Common myeloid progenitor, CD34-positive (primary cell): ENCODE measurements at regions not wholly inside any gene's neighbourhood (a gene's known extent, or its start where the extent isn't known, plus 50 kb on each side); places are given as distances from the start of the nearest gene placed in this dataset.
"Not testable (repeated sequence)": the region's sequence is repeated elsewhere in the genome, so short reads cannot be mapped to it uniquely, and the experiment has no call there.

Source experiments
- CTCF ChIA-PET: fragments of 350-600 bp; sonication (Branson Sonifier 250); formaldehyde crosslinking; loops from one replicate; lab custom pipeline; 2021; ENCODE audit warnings: antibody characterized with exemption; lab: Charles Lee
- POLR2A ChIA-PET: fragments of 350-600 bp; sonication (Branson Sonifier 250); formaldehyde crosslinking; loops from one replicate; lab custom pipeline; 2021; ENCODE audit warnings: antibody characterized with exemption; lab: Charles Lee
- DNase-seq, 3 donors: peaks; one replicate each; pipeline versions ENCODE4 v3.0.0 to v3.0.0-alpha.2; 2013
- H3K27ac ChIP-seq, 2 experiments: 1 replicate in 1 of 2; 2 replicates in 1 of 2; pipeline ENCODE4 v1.7.0; 2013; ENCODE audit warnings: inconsistent platforms in 2 of 2, low read length in 2 of 2, mild to moderate bottlenecking in 2 of 2, low read depth in 1 of 2, moderate library complexity in 1 of 2; ENCODE audit not compliant: severe bottlenecking in 2 of 2, insufficient read depth in 1 of 2, poor library complexity in 1 of 2
- H3K27me3 ChIP-seq, 5 experiments: replicated peaks in 2 of 5; 1 replicate in 3 of 5; 2 replicates in 2 of 5; pipeline versions ENCODE4 v1.6.1 to v1.7.0; 2013; ENCODE audit warnings: low read length in 4 of 5, mild to moderate bottlenecking in 2 of 5, moderate library complexity in 2 of 5, inconsistent platforms in 1 of 5; ENCODE audit not compliant: insufficient read depth in 5 of 5, control insufficient read depth in 4 of 5
- H3K36me3 ChIP-seq, 4 experiments: 1 replicate in 2 of 4; 2 replicates in 2 of 4; pipeline versions ENCODE4 v1.6.1 to v1.7.0; 2013; ENCODE audit warnings: low read length in 3 of 4, control low read depth in 1 of 4, mild to moderate bottlenecking in 1 of 4; ENCODE audit not compliant: control insufficient read depth in 4 of 4, insufficient read depth in 4 of 4
- H3K4me1 ChIP-seq, 4 experiments: 1 replicate in 3 of 4; 2 replicates in 1 of 4; pipeline versions ENCODE4 v1.6.1 to v1.7.1; 2013; ENCODE audit warnings: low read length in 3 of 4, mild to moderate bottlenecking in 3 of 4, control low read depth in 1 of 4, inconsistent platforms in 1 of 4, moderate library complexity in 1 of 4; ENCODE audit not compliant: control insufficient read depth in 4 of 4, insufficient read depth in 4 of 4; ENCODE audit errors: control extremely low read depth in 1 of 4
- H3K4me3 ChIP-seq, 7 experiments: 1 replicate in 4 of 7; 2 replicates in 3 of 7; pipeline versions ENCODE4 v1.5.1 to v1.7.0; 2013; ENCODE audit warnings: mild to moderate bottlenecking in 7 of 7, low read length in 6 of 7, moderate library complexity in 6 of 7, inconsistent platforms in 2 of 7, low read depth in 2 of 7, control low read depth in 1 of 7; ENCODE audit not compliant: insufficient read depth in 4 of 7, control insufficient read depth in 1 of 7; ENCODE audit errors: extremely low read depth in 1 of 7
- H3K9me3 ChIP-seq, 5 experiments: 1 replicate in 4 of 5; 2 replicates in 1 of 5; pipeline versions ENCODE4 v1.6.1 to v1.7.1; 2013; ENCODE audit warnings: low read length in 4 of 5, mild to moderate bottlenecking in 2 of 5, inconsistent platforms in 1 of 5, low read depth in 1 of 5, moderate library complexity in 1 of 5; ENCODE audit not compliant: control insufficient read depth in 4 of 5, insufficient read depth in 2 of 5; ENCODE audit errors: control extremely low read depth in 1 of 5
- WGBS: methylation state at CpG from one replicate; pipeline ENCODE4 v1.1.5; 2013; ENCODE audit not compliant: insufficient coverage; 5-methylcytosine and 5-hydroxymethylcytosine counted together

GRCh38 chr18:55953326-55953725 is 365.3 kb upstream of the TCF4 start:
- DNase-seq: no peak
- Histone ChIP-seq H3K27ac (no peak overlapping the region), H3K36me3 (no peaks in the 10 kb centered on the region), H3K4me1 (no peaks in the 10 kb centered on the region), H3K27me3 (no peaks in the 10 kb centered on the region), H3K9me3 (no peaks in the 10 kb centered on the region), H3K4me3 (no peak overlapping the region)
- WGBS: 97% methylated on average over 8 of the region's 9 CpGs
- ChIA-PET POLR2A (no interaction called here), CTCF (no interaction called here)

- 100% methylated on average over 4 of the region's 7 CpGs for WGBS
Measured at GRCh38 chr18:55951738-55952137, 363.7 kb upstream of the TCF4 start.

DNA sequence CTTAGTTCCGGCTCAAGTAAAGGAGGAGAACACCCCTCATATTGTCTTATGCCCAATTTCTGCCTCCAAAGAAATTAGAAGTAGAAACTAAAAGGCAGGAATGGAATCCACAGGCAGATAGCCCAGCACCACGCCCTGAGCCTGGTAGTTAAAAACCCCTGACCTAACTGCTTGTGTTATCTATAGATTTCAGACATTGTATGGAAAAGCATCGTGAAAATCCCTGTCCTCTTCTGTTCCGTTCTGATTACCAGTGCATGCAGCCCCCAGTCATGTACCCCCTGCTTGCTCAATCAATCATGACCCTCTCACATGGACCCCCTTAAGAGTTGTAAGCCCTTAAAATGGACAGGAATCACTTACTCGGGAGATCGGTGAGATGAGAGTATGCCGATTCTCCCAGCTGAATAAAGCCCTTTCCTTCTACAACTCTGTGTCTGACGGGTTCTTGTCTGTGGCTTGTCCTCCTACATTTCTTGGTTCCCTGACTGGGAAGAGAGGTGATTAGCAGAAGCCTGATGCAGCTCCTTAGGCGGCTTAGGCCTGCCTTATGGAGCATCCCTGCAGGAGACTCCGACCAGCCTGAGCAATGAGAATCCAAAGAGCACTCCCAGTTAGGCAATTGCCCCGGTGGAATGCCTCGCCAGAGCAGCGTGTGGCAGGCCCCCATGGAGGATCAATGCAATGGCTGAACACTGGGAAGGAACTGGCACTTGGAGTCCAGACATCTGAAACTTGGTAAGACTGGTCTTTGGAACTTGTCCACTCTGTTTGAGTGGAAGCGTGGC is 362.6 kb upstream of the TCF4 start:
- Histone ChIP-seq H3K9me3 (peaks cover 0 to 3% (median 0%) of the 10 kb centered on the region in 5 experiments), H3K4me3 (no peak overlapping the region), H3K27me3 (no peaks in the 10 kb centered on the region), H3K4me1 (no peaks in the 10 kb centered on the region), H3K36me3 (no peaks in the 10 kb centered on the region), H3K27ac (no peak overlapping the region)
- CTCF ChIA-PET: no interaction called here
- DNase-seq: no peak
- WGBS: 93% methylated on average over 14 of the region's 14 CpGs
- POLR2A ChIA-PET: no interaction called here

More at GRCh38 chr18:55951738-55952137, 363.7 kb upstream of the TCF4 start:
- H3K36me3 ChIP-seq, H3K27me3 ChIP-seq, H3K4me1 ChIP-seq, POLR2A ChIA-PET, H3K27ac ChIP-seq, CTCF ChIA-PET, DNase-seq, H3K9me3 ChIP-seq, H3K4me3 ChIP-seq: not testable (repeated sequence)

DNA sequence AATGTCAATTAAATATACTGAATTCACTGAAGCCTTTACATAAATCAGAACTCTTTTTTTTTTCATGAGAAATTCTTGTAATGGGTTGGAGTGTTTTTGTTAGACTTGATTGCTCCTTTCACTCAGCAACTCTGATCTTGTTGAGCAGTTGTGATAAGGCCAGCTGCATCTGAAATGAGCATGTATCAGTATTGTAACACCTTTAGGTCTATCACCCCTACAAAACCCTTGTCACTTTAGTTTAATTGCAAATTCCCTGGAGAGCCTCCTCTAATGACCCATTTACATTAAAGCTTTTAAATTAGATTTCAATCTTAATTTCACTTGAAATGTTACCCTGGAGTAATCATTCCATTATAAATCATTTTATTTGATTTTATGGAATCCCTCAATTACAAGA is 346.8 kb upstream of the TCF4 start:
- ChIA-PET CTCF (no interaction called here), POLR2A (no interaction called here)
- Histone ChIP-seq H3K27ac (no peak overlapping the region), H3K9me3 (peaks cover 0 to 6% (median 2%) of the 10 kb centered on the region in 5 experiments), H3K4me3 (no peak overlapping the region), H3K4me1 (no peaks in the 10 kb centered on the region), H3K27me3 (no peaks in the 10 kb centered on the region), H3K36me3 (no peaks in the 10 kb centered on the region)
- no peak for DNase-seq

GRCh38 chr18:55932675-55933074 is 344.7 kb upstream of the TCF4 start:
- DNase-seq: no peak
- ChIA-PET POLR2A (no interaction called here), CTCF (no interaction called here)
- Histone ChIP-seq H3K4me1 (no peaks in the 10 kb centered on the region), H3K36me3 (no peaks in the 10 kb centered on the region), H3K27me3 (no peaks in the 10 kb centered on the region), H3K27ac (no peak overlapping the region), H3K9me3 (peaks cover 0 to 4% (median 2%) of the 10 kb centered on the region in 5 experiments), H3K4me3 (no peak overlapping the region)
- 100% methylated on average over 1 of the region's 1 CpG for WGBS

DNA sequence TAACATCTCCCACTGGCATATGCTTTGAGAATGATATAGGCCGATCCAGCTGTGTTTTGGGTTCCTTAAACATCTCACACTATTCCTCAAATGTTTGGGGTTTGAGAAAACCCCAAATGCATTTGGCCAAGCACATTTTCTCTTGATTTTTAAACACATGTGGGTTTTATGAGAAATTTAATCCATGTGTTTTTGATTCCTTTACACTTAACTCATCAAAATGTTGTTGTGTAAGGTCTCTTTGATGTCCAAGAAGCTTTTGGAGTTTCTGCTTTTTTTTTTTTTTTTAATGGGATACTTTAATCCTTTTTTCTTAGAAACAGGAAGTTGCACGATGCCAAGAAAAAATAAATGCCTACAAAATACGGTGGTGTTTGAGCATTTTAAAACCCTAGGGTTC is 339.8 kb upstream of the TCF4 start:
- Histone ChIP-seq H3K4me3 (no peak overlapping the region), H3K36me3 (no peaks in the 10 kb centered on the region), H3K9me3 (no peaks in the 10 kb centered on the region), H3K27ac (no peak overlapping the region), H3K27me3 (no peaks in the 10 kb centered on the region), H3K4me1 (no peaks in the 10 kb centered on the region)
- POLR2A ChIA-PET: no interaction called here
- no peak for DNase-seq
- 17% methylated on average over 1 of the region's 3 CpGs for WGBS
- CTCF ChIA-PET: no interaction called here

GRCh38 chr18:55925772-55926171 is 337.8 kb upstream of the TCF4 start:
- H3K36me3 ChIP-seq: no peaks in the 10 kb centered on the region
- DNase-seq: no peak
- CTCF ChIA-PET: no interaction called here
- no peaks in the 10 kb centered on the region for H3K4me1 ChIP-seq
- no peaks in the 10 kb centered on the region for H3K27me3 ChIP-seq
- 97% methylated on average over 2 of the region's 5 CpGs for WGBS
- POLR2A ChIA-PET: interaction anchor here (0.6 kb wide), 1 partner anchor 1029 kb away, joined by 3 read pairs; no protein-coding TSS in a partner anchor
- H3K9me3 ChIP-seq: no peaks in the 10 kb centered on the region
- H3K4me3 ChIP-seq: no peak overlapping the region
- H3K27ac ChIP-seq: no peak overlapping the region
